Testis (tissue), 2 donors: ENCODE measurements at regions not wholly inside any gene's neighbourhood (a gene's known extent, or its start where the extent isn't known, plus 50 kb on each side); places are given as distances from the start of the nearest gene placed in this dataset.
A peak's percentile ranks its signal among the peaks of the same experiment; 100 is the strongest.

Experiments
- DNase-seq: peaks from one replicate; pipeline ENCODE4 v3.0.0-alpha.2; 2019
- H3K27ac ChIP-seq, 2 donors: fragments of 200-600 bp; sonication (generic); one replicate each; pipeline ENCODE4 v1.5.1; 2019
- H3K27me3 ChIP-seq: fragments of 200-600 bp; sonication (generic); one replicate; pipeline ENCODE4 v1.5.1; 2019
- H3K36me3 ChIP-seq: fragments of 200-600 bp; sonication (generic); one replicate; pipeline ENCODE4 v1.5.1; 2017; ENCODE audit warnings: low read depth; ENCODE audit errors: missing control alignments
- H3K4me1 ChIP-seq: fragments of 200-600 bp; sonication (generic); one replicate; pipeline ENCODE4 v1.5.1; 2019
- H3K4me3 ChIP-seq, 2 donors: fragments of 200-600 bp; sonication (generic); one replicate each; pipeline ENCODE4 v1.5.1; 2017 to 2019
- H3K9me3 ChIP-seq: fragments of 200-600 bp; sonication (generic); one replicate; pipeline ENCODE4 v1.5.1; 2017
- POLR2A ChIP-seq: fragments of 450-650 bp; IDR thresholded peaks from one replicate; pipeline ENCODE4 v1.6.1; 2017; ENCODE audit warnings: antibody characterized with exemption, mild to moderate bottlenecking, moderate library complexity
- WGBS, 2 donors: methylation state at CpG; one replicate each; pipeline ENCODE4 v1.1.5; 2018; 5-methylcytosine and 5-hydroxymethylcytosine counted together
- intact Hi-C: fragments of 100-400 bp; cut with DNase I; formaldehyde crosslinking; loops from one replicate; pipeline ENCODE4 v1.15.1; 2023; ENCODE audit warnings: low total_unique reads
- TF ChIP-seq, protein P1 (sequence below), 3 experiments: fragments of 450-650 bp in 2 of 3; fragments of 200-600 bp in 1 of 3; sonication (generic) in 1 of 3; IDR thresholded peaks; one replicate each; pipeline ENCODE4 v1.5.1; 2016 to 2019; ENCODE audit warnings: antibody characterized with exemption in 3 of 3, mild to moderate bottlenecking in 2 of 3, moderate library complexity in 1 of 3

DNA sequence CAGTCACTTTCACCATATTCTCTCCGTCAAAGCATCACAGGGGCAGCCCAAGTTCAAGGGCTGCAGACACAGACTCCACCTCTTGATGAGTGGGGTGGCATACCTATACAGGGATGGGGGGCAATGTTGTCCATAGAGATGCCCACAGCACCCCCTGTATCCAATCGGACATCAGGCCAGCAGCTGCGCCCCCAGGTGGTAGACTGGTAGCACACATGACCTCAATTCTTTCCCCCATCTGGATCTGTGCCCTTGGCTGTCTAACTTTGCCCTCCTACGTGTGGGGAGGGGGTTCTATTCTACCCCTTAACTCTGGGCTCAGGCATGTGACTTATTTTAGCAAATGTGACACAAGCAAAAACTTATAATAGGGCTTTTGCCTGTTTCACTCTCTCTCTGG, 84.0 kb upstream of the SLC25A48 start:
- no peaks in the 10 kb centered on the region for H3K9me3 ChIP-seq
- no peaks in the 10 kb centered on the region for H3K4me1 ChIP-seq
- TF ChIP-seq POLR2A, result no peak
- TF ChIP-seq, protein P1, sequence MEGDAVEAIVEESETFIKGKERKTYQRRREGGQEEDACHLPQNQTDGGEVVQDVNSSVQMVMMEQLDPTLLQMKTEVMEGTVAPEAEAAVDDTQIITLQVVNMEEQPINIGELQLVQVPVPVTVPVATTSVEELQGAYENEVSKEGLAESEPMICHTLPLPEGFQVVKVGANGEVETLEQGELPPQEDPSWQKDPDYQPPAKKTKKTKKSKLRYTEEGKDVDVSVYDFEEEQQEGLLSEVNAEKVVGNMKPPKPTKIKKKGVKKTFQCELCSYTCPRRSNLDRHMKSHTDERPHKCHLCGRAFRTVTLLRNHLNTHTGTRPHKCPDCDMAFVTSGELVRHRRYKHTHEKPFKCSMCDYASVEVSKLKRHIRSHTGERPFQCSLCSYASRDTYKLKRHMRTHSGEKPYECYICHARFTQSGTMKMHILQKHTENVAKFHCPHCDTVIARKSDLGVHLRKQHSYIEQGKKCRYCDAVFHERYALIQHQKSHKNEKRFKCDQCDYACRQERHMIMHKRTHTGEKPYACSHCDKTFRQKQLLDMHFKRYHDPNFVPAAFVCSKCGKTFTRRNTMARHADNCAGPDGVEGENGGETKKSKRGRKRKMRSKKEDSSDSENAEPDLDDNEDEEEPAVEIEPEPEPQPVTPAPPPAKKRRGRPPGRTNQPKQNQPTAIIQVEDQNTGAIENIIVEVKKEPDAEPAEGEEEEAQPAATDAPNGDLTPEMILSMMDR (IDR thresholded peaks at IDR 0.05), result no peak
- DNase-seq, result no peak
- intact Hi-C loops, result no loop called here
- H3K4me3 ChIP-seq, result no peak overlapping the region
- H3K27me3 ChIP-seq, result no peaks in the 10 kb centered on the region
- H3K36me3 ChIP-seq, result no peaks in the 10 kb centered on the region
- H3K27ac ChIP-seq, result no peak overlapping the region
- WGBS, 2 donors, result 70 to 73% methylated on average over 4 of the region's 4 CpGs

DNA sequence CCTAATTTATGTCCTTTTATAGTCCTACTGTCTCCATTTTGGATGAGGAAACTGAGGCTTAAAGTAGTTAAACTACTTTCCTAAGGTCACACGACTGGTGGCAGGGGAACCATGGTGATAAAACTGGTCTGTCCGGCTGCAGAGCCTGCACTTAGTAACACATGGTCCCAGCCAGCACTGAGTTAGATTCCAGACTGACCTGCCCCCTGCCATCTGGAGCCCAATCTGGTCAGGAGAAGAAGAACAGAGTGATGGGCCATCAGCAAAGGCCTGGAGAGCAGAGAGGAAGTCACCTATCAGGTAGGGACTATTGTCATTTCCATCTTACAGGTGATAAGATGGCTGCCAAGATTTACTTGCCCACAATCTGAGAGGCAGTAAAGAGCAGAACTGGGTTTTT, 86.6 kb upstream of the SLC25A48 start:
- H3K27me3 ChIP-seq, result no peaks in the 10 kb centered on the region
- TF ChIP-seq, protein P1 (IDR thresholded peaks at IDR 0.05), result no peak
- TF ChIP-seq POLR2A, result no peak

DNA sequence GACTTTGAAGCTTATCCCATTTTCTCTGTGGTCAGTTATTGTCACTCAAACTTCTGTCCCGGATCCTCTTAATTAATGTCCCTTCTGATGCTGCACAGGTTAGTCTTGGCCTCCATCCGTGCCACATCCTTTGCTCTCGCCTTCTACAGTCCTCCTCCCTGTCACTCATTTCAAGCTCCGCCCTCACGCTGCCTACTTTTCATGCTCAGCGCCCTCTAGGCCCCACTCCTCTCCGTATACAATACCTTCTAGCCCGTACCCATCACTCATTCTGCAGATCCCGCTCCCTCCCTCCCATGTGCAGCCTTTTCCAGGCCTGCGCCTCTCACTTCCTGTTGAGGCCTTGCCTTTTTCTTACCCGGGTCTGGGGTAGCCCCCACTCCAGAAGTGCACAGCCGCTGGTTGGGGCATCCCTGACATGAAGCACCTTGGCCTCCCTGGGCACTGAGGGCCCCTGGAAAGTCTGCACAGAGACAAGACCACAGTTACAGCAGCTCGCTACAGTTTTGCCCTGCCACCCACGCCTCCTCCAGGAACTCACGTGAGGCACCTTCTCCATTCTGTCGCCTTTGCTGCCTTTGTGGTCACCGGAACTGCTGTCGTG, 88.5 kb upstream of the SLC25A48 start:
- no peaks in the 10 kb centered on the region for H3K27me3 ChIP-seq
- TF ChIP-seq POLR2A, result no peak
- TF ChIP-seq, protein P1 (IDR thresholded peaks at IDR 0.05), result no peak

More for the DNA sequence above, 86.6 kb upstream of the SLC25A48 start:
- H3K27ac ChIP-seq, result no peak overlapping the region
- H3K36me3 ChIP-seq, result no peaks in the 10 kb centered on the region
- no peak overlapping the region for H3K4me3 ChIP-seq
- H3K4me1 ChIP-seq, result no peaks in the 10 kb centered on the region
- 65 to 83% methylated on average over 2 of the region's 2 CpGs for WGBS, 2 donors
- DNase-seq, result no peak
- H3K9me3 ChIP-seq, result no peaks in the 10 kb centered on the region
- intact Hi-C loops, result no loop called here

DNA sequence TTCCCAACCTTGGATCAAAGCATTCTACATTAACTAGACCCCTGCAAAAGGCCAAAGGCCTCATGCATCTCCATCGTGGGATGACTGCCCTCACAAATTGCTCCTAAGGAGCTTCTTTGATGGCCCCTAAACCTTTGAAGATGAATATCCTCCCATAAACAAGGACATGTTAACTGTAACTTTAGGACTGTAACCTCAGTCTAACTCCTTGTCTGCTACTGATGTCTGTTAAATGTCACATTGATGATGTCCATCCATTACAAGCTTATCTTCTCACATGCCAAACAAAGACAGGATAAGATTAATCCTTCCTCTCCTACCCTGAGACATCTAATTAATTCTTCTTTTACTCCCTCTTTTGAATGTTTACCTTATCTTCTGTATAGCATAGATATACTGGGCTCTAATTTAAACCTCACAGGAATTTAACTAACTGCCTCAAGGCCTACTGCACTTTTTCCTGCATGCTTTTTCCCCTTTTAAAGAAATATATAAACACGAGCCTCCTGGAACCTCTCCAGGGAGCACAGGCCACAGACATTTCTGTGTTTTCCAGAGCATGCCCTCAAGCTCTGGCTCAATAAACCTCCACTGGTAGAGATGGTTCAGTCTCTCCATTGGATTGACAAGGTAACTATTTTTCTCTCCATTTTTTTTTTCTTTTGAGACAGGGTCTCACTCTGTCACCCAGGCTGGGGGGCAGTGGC, 90.6 kb upstream of the SLC25A48 start:
- Histone ChIP-seq H3K4me1 (peaks cover 10% of the 10 kb centered on the region), H3K36me3 (no peaks in the 10 kb centered on the region), H3K4me3 (no peak overlapping the region), H3K27ac (no peak overlapping the region), H3K27me3 (no peaks in the 10 kb centered on the region), H3K9me3 (no peaks in the 10 kb centered on the region)
- 21 to 25% methylated on average over 2 of the region's 2 CpGs for WGBS, 2 donors
- intact Hi-C loops, result no loop called here
- TF ChIP-seq, protein P1 (IDR thresholded peaks at IDR 0.05), result no peak
- no peak for TF ChIP-seq POLR2A
- DNase-seq, result no peak

More for the DNA sequence above, 88.5 kb upstream of the SLC25A48 start:
- WGBS, 2 donors, result 71 to 78% methylated on average over 18 of the region's 18 CpGs
- peak; percentile 36 for DNase-seq
- intact Hi-C loops, result no loop called here
- Histone ChIP-seq H3K27ac (no peak overlapping the region), H3K4me1 (no peaks in the 10 kb centered on the region), H3K9me3 (no peaks in the 10 kb centered on the region), H3K4me3 (peak overlapping the region in 1 of 2 donors; percentile 29), H3K36me3 (no peaks in the 10 kb centered on the region)
